ENCODE measurements at regions not wholly inside any gene's neighbourhood (a gene's known extent, or its start where the extent isn't known, plus 50 kb on each side); places are given as distances from the start of the nearest gene placed in this dataset.

GRCh38 chr10:94186722-94187121 lies 176.0 kb downstream of the NOC3L start:
- no peak overlapping the region for H3K27ac ChIP-seq
- no peak for TF ChIP-seq CTCF (IDR thresholded peaks at IDR 0.05)

DNA sequence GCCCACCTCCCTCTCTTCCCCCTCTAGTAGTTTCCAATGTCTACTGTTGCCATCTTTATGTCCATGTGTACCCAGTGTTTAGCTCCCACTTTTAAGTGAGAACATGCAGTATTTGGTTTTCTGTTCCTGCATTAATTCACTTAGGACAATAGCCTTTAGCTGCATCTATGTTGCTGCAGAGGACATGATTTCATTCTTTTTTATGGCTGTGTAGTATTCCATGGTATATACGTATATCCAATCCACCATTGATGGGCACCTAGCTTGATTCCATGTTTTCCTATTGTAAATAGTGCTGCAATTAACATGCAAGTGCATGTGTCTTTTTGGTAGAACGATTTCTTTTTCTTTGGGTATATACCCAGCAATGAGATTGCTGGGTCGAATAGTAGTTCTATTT lies 170.4 kb downstream of the NOC3L start:
- Histone ChIP-seq H3K4me1 (ENCODE audit: control insufficient read depth in 1 of 2, insufficient read depth in 1 of 2, low read depth in 1 of 2, low read length in 1 of 2) (no peaks in the 10 kb centered on the region), H3K9me3 (no peaks in the 10 kb centered on the region), H3K36me3 (no peaks in the 10 kb centered on the region), H3K27me3 (no peaks in the 10 kb centered on the region), H3K4me3 (ENCODE audit: low read depth in 1 of 2, low read length in 1 of 2) (no peak overlapping the region), H3K27ac (no peak overlapping the region)
- no peak for TF ChIP-seq CTCF (IDR thresholded peaks at IDR 0.05)

More at GRCh38 chr10:94186722-94187121, 176.0 kb downstream of the NOC3L start:
- Histone ChIP-seq H3K9me3 (no peaks in the 10 kb centered on the region), H3K4me1 (ENCODE audit: control insufficient read depth in 1 of 2, insufficient read depth in 1 of 2, low read depth in 1 of 2, low read length in 1 of 2) (no peaks in the 10 kb centered on the region), H3K4me3 (ENCODE audit: low read depth in 1 of 2, low read length in 1 of 2) (no peak overlapping the region), H3K27me3 (no peaks in the 10 kb centered on the region), H3K36me3 (no peaks in the 10 kb centered on the region)

- H3K4me1 ChIP-seq (ENCODE audit: control insufficient read depth in 1 of 2, insufficient read depth in 1 of 2, low read depth in 1 of 2, low read length in 1 of 2) = no peaks in the 10 kb centered on the region
- H3K27ac ChIP-seq = no peak overlapping the region
- no peaks in the 10 kb centered on the region for H3K27me3 ChIP-seq
- no peaks in the 10 kb centered on the region for H3K36me3 ChIP-seq
- H3K9me3 ChIP-seq = no peaks in the 10 kb centered on the region
- H3K4me3 ChIP-seq (ENCODE audit: low read depth in 1 of 2, low read length in 1 of 2) = no peak overlapping the region
- no peak for TF ChIP-seq CTCF (IDR thresholded peaks at IDR 0.05)
Observed at GRCh38 chr10:94192974-94193373, 169.8 kb downstream of the NOC3L start.

GRCh38 chr10:94193466-94193924 lies 169.2 kb downstream of the NOC3L start:
- H3K27ac ChIP-seq = no peak overlapping the region
- H3K4me3 ChIP-seq (ENCODE audit: low read depth in 1 of 2, low read length in 1 of 2) = no peak overlapping the region
- no peak for TF ChIP-seq CTCF (IDR thresholded peaks at IDR 0.05)
- H3K27me3 ChIP-seq = no peaks in the 10 kb centered on the region
- no peaks in the 10 kb centered on the region for H3K9me3 ChIP-seq
- no peaks in the 10 kb centered on the region for H3K36me3 ChIP-seq
- H3K4me1 ChIP-seq (ENCODE audit: control insufficient read depth in 1 of 2, insufficient read depth in 1 of 2, low read depth in 1 of 2, low read length in 1 of 2) = no peaks in the 10 kb centered on the region

GRCh38 chr10:94194256-94194655 lies 168.5 kb downstream of the NOC3L start:
- H3K27ac ChIP-seq = no peak overlapping the region

More at GRCh38 chr10:94194256-94194655, 168.5 kb downstream of the NOC3L start:
- Histone ChIP-seq H3K4me3 (ENCODE audit: low read depth in 1 of 2, low read length in 1 of 2) (no peak overlapping the region), H3K4me1 (ENCODE audit: control insufficient read depth in 1 of 2, insufficient read depth in 1 of 2, low read depth in 1 of 2, low read length in 1 of 2) (no peaks in the 10 kb centered on the region), H3K27me3 (no peaks in the 10 kb centered on the region), H3K36me3 (no peaks in the 10 kb centered on the region), H3K9me3 (no peaks in the 10 kb centered on the region)
- TF ChIP-seq CTCF (IDR thresholded peaks at IDR 0.05) = no peak

Data from neutrophil (primary cell).